Activated CD8-positive, alpha-beta memory T cell treated with anti-CD3 and anti-CD28 coated beads for 24 hours (primary cell): ENCODE measurements at regions not wholly inside any gene's neighbourhood (a gene's known extent, or its start where the extent isn't known, plus 50 kb on each side); places are given as distances from the start of the nearest gene placed in this dataset.

Experiments used
- DNase-seq: peaks from one replicate; pipeline ENCODE4 v3.0.0-alpha.2; 2020

DNA sequence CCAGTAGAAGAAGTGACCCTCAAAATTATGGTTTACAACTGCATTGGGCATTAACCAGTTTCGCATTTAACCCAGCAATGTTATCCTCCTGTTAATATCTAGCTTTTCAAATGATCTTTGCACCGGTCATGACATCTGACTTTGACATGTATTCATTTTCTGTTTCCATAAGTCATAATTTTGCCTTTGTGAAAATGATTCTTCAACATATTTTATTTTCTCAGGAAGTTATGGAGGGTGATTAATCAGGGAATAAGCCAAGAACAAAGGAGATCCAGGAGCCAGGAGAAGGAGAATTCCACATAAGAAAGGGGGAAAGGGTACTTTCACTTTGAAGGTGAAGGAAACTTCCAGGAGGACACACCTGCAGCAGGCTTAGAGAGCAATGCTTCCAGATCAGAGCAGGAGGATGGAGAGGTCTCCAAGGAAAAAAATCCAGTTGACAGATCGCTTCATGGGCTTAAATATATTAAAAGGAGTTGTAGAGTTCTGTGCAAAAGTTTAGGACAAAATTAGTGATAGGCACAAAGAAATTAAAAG is 92.1 kb upstream of the FAM3C start:
- no peak for DNase-seq

DNA sequence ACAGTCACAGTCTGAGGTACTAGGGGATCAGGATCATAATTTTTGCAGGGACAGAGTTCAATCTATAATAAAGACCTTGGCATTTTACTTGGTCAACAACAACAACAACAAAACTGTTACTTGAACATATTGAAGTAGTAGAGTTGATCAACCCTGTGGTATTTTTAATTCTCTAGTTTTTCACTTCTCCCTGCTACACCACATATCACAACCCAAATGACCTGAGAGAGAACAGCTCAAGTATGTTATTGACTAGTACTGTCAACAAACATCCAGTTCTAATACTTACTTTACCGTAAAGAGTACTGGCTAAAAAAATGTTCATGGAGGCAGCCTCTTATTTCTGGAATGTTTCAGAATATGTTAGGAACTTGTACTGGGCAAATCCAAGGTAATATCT is 90.5 kb upstream of the FAM3C start:
- no peak for DNase-seq

DNA sequence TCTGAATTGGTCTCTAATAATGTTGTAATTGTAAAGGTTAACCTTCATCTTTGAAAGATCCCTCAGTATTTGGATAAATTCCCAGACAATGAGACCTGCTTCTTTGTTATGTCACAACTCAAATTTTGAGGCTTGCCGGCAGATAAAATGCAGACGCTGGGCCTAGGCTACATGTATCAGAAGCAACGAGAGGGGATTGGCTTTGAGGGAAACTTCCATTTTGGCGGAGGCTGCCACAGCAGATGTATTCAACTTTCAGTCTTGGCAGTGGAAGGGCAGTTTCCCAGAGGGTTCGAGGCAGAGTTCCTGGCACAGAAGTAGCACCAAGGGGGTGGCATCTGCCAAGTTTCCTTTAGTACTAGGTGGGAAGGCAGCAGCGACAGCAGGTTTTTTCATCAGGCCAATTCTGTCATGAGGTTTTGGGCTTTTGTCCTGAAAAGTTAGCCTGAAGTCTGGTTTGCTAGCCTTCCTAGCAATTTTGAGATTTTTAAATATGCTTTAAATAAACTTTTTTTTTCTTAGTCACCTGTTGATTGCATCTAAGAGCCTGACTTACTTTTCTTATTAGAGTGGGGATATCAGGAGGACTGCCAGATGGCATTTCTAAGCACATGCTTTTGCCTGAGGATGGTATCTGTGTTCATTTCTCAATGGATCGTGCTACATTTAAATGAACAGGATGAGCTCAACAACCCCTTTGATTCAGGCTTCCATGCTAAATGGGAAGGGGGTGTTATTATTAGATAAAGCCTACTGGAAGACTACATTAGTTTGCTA is 89.5 kb upstream of the FAM3C start:
- DNase-seq: no peak

DNA sequence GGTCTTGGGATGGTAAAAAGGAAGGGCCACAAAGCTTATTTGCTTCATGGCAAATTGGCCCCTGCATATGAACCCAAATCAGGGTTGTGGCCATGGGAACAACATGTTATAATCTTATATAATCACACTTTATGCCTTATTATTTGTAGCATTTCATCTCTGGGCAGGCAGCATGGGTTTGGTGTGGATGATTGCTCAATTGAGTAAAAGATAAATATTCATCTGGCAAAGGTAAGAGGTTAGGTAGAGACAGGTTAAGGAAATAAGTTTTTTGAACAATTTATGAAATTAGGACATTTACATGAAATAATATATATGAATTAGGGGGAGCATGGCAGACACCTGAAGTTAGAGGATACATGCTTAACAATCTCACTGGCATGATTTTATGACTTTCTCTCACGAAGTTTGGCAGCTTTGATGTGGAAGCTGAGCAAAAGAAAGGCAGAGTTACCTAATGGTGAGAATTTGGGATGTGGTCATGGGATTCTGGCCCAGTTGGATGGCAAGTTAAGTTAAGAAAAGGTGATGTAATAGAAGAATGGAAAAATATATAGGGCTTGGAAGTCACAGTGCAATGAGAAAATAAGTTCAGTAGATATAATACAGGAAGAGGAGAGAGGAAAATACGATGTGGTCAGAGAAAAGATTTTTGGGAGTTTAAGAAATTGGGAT is 88.1 kb upstream of the FAM3C start:
- no peak for DNase-seq

DNA sequence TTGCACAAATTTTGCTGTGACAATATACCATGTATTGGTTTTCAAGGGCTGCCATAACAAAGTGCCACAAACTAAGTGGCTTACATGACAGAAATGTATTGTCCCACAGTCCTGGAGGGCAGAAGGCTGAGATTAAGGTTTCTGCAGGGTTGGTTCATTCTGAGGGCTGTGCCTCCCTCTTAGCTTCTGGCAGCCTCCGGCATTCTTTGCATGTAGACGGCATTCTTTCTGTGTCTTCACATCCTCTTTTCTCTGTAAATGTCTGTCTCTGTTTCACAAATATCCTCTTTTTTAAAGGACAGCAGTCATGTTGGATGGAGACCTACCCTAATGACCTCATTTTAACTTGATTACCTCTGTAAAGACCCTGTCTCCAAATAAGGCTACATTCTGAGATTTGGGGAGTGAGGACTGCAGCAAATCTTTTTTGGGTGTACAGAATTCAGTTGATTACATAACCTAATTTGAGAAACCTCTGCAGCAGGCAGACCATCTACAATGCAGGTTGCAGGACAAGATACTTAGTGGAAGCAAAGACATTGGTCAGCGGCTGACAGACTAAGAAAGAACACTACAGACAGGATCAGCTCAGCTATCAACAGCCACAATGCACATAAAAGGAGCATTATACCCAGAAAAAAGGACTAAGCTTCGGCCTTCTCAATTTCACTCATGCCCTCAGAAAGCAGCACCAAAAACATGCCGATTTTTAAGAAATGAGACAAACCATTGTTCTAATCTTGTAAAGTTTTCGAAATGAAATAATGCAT is 84.6 kb upstream of the FAM3C start:
- no peak for DNase-seq

DNA sequence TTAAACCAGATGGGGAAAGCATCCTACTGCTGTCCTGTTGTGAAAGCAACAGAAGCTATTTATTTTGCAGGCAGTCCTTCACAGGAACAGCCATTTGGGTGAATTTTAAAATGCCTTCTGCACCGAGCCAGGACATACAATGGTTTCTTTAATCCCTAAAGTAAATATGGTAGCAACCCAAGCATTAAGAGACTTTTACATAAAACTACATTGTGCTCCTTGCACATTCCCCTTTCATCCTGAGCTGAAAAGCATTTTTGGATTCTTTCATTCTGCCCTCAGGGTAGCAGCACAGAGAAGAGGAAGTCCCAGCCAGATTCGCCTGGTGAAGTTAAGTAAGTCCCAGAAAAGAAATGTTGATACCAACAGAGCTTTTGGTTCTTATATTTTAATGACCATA is 84.0 kb upstream of the FAM3C start:
- DNase-seq: no peak

DNA sequence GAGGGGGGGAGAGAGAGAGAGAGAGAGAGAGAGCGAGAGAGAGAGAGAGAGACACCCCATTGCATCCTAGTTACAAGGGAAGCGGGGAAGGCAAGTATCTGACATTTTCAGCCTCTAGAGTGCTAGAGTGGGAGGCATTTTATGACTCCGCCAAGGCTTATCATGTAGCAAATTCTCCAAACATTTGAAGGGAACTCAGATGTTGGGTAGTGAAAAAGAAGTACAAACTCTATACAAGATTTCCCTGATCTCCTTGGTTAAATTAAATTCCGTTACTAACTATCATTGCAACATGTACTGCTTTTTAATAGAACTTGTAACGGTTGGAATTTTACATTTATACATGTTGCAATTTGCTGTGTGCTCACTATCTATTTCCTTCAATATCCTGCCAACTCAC is 83.4 kb upstream of the FAM3C start:
- no peak for DNase-seq

DNA sequence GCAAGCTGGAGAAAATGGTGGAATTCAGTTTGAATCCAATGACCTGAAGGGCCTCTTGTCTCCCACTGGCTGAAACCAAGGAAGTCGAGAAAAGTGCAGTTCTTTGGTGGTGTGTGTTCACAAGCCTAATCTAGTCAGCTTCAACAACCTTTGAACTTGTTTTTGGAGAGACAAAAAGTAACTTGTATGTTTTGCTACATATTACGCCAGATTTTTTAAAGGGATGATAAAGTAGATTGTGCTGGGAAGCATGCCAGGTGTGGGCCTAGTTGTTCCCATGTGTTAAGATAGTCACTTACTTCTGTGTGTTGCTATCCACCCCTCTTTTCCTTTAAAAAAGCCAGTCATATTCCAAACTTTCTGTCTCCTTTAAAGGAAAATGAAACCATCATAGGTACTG is 79.7 kb upstream of the FAM3C start:
- no peak for DNase-seq

DNA sequence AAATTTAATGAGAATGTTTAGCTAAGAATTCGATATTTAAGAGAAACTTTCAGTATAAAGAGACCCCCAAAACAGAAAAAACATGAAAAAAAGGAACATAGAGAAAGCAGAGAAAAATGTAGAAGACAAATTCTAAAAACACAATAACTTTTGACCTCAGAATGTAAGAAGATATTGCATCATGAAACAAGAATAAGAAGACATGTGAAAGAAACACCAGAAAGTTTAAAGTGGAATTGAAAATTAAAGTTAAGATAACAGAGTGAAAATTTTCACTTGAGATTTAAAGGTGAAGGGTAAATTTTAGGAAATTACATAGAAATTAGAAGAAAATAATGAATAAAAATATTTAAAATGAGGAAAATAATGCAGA is 78.2 kb upstream of the FAM3C start:
- DNase-seq: no peak

DNA sequence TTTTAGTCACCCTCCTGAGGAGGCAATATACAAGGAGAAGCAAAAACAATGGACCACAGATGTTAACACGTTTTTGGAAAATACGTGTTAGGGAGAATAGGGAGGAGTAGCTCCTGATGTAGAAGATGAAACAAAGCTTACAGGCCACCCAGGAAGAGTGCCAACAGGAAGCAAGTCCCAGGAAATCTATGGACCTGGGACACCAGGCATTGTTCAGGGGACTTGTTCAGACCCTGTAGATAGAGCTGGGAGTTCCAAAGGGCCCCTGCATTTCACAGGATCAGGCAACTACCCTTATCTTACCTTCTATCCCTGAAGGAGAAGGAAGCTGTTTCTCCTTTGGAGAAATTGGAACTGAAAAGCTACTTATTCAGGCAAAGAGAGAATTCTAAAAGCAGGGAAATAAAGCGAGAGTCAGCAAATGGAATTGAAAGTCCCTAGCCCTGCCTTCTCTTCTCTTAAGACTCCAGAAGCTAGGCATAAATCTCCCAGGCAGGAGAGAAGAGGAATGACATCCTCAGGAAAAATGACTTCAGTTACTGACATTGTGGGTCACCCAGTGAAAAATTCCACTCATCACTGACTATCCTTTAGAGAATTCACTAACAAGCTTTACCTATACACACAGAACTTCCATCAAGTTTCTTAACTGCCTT is 77.7 kb upstream of the FAM3C start:
- no peak for DNase-seq

DNA sequence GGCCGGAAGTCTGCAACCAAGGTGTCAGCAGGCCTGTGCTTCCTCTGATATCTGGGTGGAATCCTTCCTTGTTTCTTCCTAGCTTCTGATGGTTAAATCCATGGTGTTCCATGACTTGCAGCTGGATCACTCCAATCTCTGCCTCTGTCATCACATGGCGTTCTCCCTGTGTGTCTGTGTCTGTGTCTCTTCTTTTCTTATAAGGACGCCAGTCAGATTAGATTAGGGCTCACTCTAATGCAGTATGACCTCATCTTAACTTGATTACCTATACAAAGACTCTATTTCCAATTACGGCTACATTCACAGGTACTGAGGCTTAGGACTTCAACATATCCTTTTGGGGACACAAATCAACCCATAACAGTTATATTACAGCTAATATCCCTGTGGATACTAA is 70.3 kb upstream of the FAM3C start:
- no peak for DNase-seq

DNA sequence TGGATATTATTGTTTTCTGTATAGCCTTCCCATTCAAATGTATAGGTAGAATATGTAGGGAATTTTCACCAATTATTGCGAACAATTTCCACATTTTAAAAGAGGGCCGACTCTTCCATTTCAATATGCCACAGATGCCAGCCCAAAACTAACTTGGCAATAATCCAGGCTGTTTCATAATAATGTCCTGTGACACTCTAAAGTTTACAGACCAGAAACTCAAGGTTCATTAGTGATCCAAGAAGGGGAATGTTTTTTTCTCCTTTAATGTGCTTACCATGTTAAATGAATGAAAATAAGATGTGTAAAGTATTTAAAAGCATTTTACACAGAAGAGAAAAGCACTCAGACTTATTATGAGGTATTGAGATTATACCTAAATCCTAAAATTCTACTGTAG is 63.0 kb upstream of the FAM3C start:
- DNase-seq: no peak

DNA sequence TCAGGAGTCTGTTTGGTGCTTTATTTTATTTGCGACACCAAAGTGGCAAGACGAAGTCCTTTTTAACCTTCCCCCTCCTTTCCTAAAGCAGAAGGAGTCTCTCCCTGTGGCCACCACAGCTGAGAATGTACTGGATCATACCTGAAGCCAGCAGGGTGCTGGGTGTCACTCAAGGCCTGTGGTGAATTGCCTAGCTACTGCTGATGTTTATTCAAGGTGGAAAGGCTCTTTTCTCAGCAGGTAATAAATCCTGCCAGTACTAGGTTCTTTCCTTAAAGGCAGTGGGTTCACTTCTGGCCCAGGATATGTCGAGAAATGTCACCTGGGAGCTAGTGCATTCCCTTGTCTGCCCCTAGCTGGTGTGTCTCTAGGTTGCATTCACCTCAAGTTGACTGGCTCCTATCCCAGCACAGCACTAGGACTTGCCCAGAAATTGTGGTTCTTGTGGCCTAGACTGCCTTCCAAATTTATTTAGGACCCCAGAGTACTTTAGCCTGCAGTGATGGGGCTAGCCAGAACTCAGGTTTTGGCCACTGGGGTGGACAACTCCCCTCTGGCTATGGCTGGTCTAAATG is 60.8 kb upstream of the FAM3C start:
- no peak for DNase-seq

DNA sequence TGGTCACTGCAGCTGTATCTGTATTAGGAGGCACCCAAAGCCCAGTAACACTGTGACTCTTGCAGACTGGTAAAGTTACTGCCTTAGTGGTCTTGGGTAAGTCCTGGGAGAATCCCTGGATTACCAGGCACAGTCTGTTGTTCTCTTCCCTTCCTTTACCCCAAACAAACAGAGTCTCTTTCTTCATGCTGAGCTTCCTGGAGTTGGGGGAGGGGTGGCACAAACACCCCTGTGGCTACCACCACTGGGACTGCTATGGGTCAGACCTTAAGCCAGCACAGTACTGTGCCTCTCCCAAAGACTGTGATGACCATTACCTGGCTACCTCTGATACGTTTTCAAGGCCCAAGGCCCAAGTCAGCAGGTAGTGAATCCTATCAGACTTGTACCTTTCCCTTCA is 59.9 kb upstream of the FAM3C start:
- no peak for DNase-seq

DNA sequence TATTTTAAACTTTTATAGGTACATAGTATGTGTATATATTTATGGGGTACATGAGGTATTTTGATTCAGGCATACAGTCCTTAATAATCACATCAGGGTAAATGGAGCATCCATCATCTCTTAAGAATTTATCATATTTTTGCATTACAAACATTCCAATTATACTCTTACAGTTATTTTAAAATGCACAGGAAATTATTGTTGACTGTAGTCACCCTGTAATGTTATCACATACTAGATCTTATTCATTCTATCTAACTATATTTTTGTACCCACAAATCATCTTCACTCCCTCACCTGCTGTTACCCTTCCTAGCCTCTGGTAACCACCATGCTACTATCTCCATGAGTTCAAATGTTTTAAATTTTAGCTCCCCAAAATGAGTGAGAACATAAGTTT is 56.3 kb upstream of the FAM3C start:
- DNase-seq: no peak

DNA sequence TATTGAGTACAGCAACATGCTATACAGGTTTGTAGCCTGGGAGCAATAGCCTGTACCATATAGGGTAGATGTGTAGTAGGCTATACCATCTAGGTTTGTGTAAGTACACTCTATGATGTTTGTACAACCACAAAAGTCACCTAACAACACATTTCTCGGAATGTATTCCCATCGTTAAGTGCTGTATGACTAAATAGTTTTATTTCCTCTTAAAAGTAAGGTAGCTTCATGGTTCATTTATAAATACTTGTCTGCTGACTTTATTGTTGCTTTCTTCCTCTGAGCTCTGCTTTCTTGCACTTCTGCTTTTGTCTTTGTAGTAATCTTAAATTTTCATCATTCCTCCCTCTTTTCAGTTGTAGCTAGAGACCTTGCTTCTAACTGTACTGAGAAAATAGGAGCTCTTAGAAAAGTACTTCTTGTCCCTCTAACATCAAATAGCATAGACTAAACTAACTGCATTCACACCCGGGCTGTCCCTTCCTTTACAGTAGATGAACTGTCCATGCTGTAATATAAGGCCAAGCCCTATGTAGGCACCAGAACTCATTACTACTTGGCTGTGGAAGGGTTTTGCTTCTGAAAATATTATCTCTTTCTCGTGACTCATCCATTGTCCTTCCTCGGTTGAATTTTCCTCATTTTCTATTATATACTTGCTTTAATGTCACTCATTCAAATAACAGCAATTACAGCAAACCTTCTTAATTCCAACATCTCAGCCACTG is 55.4 kb upstream of the FAM3C start:
- DNase-seq: no peak

DNA sequence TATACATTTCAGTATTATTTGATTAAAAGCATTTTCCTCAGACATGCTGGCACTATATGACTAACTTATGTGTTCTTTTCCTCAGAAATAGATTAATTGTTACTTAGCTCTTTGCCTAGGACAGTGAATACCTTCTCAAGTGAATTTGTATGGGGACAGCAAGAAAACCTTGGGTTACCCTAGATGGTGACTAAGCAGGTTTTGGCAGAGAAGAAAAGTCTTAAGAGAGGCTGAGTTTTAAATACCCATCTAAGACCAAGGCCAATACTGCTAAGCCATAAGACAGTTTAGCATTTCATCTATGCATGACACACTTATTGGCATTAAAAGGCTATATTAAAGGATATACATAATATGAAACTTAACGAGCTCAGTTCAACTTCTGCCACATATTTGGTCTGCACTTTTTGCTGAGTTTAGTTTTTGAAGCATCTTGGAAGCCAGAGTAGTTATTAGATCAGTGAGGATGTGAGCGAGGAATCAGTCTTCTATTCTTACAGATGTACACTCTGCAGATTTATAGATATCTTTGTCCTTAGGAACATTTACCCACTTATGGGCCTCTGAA is 54.6 kb upstream of the FAM3C start:
- DNase-seq: no peak

DNA sequence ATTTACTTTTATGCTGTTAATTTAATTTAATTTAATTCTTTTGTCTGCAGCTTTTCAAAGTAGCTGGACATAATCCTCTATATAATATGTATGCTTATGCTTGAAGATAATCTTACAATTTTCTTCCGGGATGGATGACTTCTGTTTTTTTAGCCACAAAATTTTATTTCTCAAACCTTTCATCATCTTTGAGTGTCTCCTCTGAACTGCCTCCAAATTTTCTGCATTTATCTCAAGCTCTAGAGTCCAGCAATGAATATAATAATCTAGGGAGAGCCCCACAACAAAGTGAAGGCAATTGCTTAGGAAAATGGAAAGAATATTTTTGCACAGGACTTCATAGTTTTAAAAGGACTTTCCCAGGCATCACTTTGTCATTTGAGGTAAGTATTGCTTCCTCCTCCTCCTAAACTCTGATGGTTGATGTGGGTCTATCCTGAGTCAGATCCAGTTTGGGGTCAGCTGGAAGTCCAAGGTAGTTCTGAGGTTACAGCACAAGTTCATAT is 53.7 kb upstream of the FAM3C start:
- DNase-seq: no peak

DNA sequence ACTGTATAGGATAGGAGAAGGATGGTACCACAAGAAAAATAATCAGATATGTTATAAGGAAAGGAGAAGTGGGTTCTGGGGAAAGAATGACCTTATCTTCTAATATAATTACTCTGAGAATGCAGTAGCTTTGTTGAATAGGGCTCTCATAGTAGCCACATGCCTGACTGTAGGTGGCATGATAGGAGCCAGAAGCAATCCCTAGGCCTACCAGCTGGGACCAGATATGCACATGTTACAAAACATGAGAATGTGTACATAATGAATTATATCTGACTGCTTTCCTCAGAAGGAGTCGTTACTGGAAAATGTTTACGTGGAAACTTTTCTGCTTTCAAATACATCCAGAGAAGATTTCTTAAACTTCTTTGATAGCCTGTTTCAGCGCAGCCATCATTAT is 53.2 kb upstream of the FAM3C start:
- DNase-seq: no peak

DNA sequence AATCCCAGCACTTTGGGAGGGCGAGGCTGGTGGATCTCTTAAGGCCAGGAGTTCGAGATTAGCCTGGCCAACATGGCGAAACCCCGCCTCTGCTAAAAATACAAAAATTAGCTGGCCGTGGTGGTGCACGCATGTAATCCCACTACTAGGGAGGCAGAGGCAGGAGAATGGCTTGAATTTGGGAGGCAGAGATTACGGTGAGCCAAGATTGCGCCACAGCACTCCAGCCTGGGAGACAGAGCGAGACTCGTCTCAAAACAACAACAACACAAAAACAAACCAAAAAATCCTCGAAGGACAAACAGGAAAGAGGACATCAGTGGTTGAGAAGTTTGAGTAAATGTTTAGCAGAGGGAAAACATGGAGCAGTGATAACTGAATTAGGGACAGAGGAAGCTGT is 52.3 kb upstream of the FAM3C start:
- DNase-seq: no peak

DNA sequence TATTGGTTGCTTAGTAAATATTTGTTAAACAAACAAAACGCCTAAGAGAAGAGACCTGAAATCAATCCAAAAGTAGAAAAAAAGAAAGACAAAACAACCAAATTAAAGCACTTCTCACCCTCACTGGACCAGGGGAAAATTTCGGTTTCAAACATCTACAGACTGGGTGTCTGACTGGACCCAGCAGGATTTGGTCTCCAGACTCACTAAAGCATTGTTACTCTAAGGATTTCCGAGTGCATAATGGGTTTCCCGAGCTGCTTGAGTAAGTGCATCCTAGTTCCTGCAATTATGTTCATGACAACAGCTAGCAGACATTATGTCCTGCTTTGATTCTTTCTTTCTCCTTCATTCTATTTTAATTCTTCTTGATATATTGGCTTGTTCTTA is 51.8 kb upstream of the FAM3C start:
- no peak for DNase-seq
